Body of pancreas (tissue), 4 donors: ENCODE measurements at regions not wholly inside any gene's neighbourhood (a gene's known extent, or its start where the extent isn't known, plus 50 kb on each side); places are given as distances from the start of the nearest gene placed in this dataset.

ENCODE experiments used
- POLR2A ChIP-seq, 3 donors: fragments of 450-650 bp; IDR thresholded peaks; one replicate each; pipeline ENCODE4 v1.6.1; 2016; ENCODE audit warnings: antibody characterized with exemption in 3 of 3, mild to moderate bottlenecking in 2 of 3
- TF ChIP-seq, protein P1 (sequence below), 7 experiments: fragments of 450-650 bp in 4 of 7; fragments of 200-600 bp in 3 of 7; sonication (generic) in 3 of 7; IDR thresholded peaks; one replicate each; pipeline ENCODE4 v1.5.1; 2016 to 2019; ENCODE audit warnings: antibody characterized with exemption in 7 of 7

GRCh38 chr20:20950620-20951019 is 155.5 kb downstream of the LINC00237 start:
- TF ChIP-seq, protein P1, sequence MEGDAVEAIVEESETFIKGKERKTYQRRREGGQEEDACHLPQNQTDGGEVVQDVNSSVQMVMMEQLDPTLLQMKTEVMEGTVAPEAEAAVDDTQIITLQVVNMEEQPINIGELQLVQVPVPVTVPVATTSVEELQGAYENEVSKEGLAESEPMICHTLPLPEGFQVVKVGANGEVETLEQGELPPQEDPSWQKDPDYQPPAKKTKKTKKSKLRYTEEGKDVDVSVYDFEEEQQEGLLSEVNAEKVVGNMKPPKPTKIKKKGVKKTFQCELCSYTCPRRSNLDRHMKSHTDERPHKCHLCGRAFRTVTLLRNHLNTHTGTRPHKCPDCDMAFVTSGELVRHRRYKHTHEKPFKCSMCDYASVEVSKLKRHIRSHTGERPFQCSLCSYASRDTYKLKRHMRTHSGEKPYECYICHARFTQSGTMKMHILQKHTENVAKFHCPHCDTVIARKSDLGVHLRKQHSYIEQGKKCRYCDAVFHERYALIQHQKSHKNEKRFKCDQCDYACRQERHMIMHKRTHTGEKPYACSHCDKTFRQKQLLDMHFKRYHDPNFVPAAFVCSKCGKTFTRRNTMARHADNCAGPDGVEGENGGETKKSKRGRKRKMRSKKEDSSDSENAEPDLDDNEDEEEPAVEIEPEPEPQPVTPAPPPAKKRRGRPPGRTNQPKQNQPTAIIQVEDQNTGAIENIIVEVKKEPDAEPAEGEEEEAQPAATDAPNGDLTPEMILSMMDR (IDR thresholded peaks at IDR 0.05): no peak
- TF ChIP-seq POLR2A (IDR thresholded peaks at IDR 0.05): no peak
